NCI-H2171 (cell line): ENCODE measurements at regions not wholly inside any gene's neighbourhood (a gene's known extent, or its start where the extent isn't known, plus 50 kb on each side); places are given as distances from the start of the nearest gene placed in this dataset.

ENCODE experiments used
- DNase-seq: peaks from one replicate; lab custom pipeline; 2025; lab: John Stamatoyannopoulos, UW

DNA sequence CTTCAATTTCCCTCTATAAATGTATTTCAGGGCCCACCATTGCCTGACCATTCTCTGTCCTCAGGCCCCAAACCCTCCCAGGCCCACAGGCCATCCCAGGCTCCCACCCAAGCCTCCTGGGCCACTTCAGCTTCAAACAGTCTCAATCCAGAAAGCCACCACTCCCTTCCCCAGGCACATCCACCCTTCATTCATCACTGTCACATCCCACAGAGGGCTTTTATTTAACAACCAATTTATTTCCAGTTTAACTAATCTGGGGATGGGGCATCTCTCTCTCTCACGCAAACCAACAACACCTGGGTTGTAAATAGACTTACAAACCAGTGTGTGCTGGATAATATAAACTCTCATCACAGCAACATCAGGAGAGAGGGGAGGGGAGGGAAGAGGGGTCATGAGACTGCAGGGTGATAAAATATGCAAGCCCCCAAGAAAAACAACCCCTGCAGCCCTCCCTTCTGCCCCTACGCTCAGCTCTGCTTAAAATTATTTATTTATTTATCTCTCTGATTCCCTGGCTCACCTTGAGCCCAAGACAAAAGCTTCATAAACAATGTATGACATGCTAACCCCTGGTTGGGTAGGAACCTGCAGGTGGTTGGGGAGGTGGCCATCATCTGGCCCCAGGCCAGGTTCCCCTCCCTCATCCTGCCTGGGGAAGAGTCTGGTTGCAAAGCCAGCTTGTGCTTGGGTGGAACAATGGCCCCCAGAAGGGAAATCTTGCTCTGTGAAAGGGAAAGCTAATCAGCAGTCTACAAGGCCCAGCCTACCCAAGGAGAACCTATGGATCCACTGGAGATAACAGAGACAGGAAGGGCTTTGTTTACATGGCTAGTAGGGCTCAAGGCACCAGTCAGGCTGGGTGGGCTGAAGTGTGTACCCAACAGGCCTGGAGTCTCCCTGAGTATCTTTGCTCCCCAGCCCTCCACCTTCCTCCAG, 359.2 kb downstream of the BUD13 start:
- no peak for DNase-seq

DNA sequence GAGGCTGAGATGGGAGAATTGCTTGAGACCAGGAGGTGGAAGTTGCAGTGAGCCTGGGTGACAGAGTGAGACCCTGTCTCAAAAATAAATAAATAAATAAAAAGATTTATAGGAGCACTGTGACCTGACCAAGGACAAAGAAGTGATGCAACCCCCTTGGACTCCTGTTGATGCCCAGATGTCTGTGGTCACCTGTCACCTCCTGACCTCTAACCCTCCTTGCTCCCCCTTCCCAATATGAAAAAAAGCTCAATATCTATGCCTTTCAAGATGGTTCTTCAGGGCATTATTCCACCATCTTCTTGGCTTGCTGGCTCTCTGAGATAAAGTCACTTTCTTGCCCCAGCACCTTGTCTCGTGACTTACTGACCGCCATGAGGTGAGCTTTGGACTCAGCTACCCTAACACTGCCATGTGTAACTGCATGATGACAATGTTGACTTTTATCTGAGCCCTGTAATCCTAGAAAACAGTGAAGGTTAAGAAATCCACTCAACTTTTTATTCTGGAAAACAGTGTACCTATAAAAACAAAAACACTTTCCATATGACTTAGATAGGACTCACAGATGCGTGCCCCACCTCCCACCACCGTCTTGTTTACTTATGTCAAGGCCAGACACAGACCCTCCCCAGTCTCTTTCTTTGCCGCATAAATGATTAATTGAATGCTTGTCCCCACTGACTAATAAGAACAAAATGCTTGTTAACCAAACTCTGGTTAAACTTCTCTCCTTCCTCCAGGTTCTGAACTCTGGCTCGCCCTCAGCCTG, 360.5 kb downstream of the BUD13 start:
- DNase-seq = no peak

- no peak for DNase-seq
Measured at GRCh38 chr11:116409238-116409637, 363.5 kb downstream of the BUD13 start.

DNA sequence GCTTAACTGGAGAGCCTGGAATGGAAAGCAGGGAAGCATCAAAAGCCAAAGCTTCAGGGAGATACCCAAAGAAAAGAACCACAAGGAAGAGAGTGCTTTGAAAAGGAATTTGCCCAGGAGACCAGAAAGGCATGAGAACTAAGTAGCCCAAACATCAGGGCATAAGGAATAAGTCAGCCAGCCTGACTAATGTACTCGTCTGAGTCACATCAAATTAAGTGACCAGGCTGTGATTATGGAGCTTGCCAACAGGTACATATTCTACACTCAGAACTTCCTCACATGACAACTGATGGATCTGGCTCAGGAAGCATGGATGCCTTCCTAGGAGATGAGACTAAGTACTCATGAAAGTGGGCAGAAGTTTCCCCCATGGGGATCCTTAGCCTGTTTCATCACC, 366.7 kb downstream of the BUD13 start:
- DNase-seq = no peak

DNA sequence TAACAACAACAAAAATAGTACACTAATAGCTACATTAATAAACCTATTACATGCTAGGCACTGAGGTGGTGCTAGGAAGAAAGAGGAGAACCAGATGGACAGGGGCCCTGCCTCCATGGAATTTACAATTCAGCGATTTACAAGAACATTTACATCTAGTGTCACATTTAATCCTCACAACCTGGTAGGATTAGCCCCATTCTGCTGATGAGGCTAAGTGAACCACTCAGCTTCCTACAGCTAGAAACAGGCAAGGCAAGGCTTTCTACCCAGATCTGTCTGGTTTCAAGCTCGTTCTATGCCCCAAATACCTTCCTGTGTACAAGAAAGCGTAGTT, 368.4 kb downstream of the BUD13 start:
- DNase-seq = no peak

GRCh38 chr11:116403794-116404461, 368.9 kb downstream of the BUD13 start:
- DNase-seq = no peak

- DNase-seq = no peak
Measured at GRCh38 chr11:116400081-116400480, 372.7 kb downstream of the BUD13 start.

DNA sequence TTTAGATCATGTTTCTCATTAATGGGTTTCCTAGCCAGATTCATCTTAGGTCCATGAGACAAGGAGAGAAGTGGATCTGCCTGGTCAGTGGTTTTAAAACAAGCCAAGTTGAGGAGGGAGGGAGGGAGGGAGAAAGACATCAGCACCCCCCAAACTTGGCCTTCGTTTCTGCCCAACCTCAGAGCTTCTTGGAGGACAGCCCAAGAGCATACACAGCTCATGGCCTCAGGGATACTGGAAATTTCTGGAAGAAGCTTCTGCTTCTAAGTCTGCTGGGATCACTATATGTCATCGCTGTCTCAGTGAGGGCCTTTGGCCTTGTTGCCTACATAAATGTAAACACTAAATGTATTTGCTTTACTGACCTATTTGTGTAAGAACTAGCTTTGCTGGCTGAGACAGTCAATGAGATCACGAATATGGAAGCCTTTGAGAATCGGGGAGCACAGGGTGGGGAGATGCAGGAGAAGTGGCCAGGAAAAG, 375.1 kb downstream of the BUD13 start:
- no peak for DNase-seq

DNA sequence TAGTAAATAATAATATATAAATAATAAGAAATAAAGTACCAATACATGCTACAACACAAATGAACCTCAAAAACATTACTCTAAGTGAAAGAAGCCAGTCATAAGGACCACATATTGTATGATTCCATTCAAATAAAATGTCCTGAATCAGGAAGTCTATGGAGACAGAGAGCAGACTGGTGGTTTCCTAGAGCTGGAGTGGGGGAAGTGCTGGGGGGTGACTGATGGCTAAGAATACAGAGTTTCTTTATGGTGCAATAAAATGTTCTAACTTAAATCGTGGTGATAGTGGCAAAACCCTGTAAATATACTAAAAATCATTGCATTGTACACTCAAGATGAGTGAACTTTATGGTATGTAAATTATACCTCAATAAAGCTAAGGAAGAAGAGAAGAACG, 376.5 kb downstream of the BUD13 start:
- no peak for DNase-seq

- DNase-seq = no peak
Measured at GRCh38 chr11:116394022-116394421, 378.8 kb downstream of the BUD13 start.

GRCh38 chr11:116390963-116391362, 381.8 kb downstream of the BUD13 start:
- DNase-seq = no peak

DNA sequence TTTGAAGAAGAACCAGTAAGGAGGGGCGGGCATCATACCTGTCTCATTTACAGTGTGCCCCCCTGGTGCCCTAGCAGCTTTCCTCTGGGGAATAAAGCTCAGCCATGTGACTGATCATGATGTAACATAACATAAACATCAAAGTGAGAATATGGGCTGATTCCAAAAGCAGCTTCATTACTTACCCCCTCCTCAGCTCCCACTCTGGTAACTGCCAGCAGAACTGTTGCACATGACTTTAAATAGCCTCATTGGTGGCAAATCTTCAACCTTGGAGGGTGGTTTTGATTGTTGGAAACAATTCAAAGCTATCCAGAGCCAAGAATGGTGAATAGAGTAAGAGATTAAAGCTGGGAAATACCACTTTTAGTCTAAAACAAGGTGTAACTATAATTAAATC, 384.6 kb downstream of the BUD13 start:
- no peak for DNase-seq

GRCh38 chr11:116387641-116388040, 385.1 kb downstream of the BUD13 start:
- DNase-seq = no peak

- no peak for DNase-seq
Measured at GRCh38 chr11:116386118-116386699, 386.6 kb downstream of the BUD13 start.

DNA sequence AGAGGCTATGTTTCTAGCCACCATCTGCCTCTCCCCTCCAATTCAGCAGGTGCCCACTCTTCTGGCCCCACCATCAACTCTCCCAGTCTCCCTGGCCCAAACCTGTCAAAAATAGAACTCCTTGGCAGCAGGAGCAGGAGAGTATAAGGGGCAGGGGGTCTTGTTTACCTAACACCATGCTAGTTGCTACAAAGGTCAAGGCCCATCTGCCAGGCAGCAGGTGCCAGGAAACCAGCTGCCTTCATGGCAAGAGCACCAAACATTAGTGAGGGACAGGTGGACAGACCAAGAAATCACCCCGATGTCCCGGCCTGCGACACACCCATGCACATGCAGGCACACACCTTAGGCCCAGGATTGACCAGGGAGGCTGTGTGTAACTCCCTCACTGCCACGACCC, 387.9 kb downstream of the BUD13 start:
- no peak for DNase-seq

DNA sequence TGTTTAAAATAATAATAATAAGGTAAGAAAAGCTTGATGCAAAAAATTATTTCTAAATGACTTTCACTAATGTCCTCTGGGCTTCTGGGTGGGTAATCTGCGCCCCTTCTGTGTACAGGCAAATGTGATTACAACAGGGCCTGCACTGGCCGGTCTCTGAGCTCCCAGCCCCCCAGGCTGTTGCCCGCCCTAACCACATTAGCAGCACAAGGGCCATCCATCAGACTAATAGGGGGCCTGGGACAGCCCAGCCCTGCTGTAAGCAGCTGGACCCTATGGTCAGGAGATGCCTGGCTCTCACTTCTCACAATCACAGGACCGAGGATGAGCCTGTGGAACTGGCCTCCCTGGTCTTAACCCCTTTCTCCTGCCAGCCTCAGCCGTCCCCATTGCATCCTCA, 388.4 kb downstream of the BUD13 start:
- DNase-seq = no peak

DNA sequence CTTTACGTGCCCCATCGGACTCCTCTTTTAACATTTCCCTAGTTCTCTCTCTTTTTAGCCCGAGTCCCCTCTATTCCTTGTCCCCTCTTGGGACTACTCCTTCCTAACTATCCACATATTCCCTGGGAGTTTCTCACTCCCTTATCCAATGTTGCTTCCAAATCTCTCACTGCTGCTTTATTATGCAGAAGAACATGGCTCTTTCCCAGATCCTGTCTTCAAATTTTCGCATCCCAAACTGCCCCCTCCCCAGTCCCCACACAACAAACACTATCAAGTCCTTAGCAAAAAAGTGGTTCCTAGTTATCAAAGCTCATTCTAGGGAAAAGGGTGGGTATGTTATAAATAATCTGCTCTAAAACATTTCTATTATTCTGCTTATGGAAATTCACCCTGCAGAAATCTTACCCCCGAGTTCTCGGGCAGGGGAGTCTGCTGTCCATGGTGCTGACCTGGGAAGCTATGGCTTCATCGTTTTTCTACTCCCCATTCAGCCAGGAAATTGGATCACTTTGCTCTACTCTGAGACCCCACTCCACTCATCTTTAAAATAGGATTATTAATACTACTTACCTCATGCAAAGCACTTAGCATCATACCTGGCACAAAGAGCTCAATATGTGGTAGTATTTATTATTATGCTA, 393.5 kb downstream of the BUD13 start:
- no peak for DNase-seq

GRCh38 chr11:116376547-116376946, 396.2 kb downstream of the BUD13 start:
- DNase-seq = no peak

- DNase-seq = no peak
Measured at GRCh38 chr11:116376054-116376453, 396.7 kb downstream of the BUD13 start.

DNA sequence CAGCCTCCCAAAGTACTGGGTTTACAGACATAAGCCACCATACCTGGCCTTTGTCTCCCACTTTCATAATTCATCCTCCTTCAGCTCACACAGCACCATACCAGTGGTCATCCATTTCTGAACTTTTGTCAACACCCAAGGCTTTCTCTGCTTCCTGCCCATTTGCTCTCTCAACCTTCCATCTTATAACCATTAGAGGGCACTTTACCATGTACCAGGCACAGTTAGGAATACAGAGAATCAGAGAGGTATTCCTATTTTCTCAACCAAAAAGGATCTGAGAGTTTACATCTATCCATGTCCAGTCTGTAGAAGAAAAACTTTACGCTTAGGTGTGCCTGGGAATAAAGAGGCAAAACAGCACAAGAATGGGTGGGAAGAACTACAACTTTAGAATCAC, 397.6 kb downstream of the BUD13 start:
- DNase-seq = no peak

DNA sequence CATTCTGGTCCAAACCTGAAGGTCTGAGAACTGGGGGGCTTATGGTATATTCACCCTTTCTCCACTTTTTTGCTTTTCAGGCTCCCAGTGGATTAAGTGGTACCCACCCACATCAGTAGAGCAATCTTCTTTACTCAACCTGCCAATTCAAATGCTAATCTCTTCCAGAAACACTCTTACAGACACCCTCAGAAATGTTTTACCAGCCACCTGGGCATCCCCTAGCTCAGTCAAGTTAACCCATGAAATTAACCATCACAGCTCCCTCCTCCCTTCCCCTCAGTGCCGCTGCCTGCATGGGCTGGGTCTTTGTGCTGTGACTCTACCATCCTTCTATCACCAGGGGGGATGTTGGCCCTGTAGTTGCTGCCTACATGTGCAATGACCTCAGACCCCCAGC, 398.7 kb downstream of the BUD13 start:
- no peak for DNase-seq
